ENCODE measurements at regions not wholly inside any gene's neighbourhood (a gene's known extent, or its start where the extent isn't known, plus 50 kb on each side); places are given as distances from the start of the nearest gene placed in this dataset.

DNA sequence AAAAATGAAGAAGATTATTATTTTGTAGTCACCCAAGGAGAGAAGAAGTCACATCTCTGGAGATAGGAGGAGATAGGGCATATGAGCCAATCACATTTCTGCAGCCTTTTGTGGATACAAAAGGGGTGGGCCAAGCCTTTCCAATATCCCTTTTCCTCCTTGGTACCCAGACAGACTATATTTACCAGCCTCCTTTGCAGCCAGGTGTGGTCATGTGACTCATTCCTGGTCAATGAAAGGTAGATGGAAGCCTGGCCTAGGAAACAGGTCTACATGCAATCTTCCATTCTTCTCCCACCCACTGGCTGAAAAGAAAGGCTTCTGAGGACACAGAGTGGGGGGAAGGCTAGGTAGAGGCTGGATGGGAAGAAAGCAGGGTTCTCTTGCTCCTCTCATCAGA lies 58.1 kb upstream of the ERG start:
- Mint-ChIP-seq H3K36me3 (no peaks in the 10 kb centered on the region), H3K27me3 (peaks cover 9% of the 10 kb centered on the region), H3K4me3 (no peak overlapping the region), H3K4me1 (no peaks in the 10 kb centered on the region), H3K27ac (no peak overlapping the region), H3K9me3 (ENCODE audit: low read depth) (no peaks in the 10 kb centered on the region)
- CTCF ChIA-PET: no interaction called here
- DNase-seq (no peak), ATAC-seq (no peak)

DNA sequence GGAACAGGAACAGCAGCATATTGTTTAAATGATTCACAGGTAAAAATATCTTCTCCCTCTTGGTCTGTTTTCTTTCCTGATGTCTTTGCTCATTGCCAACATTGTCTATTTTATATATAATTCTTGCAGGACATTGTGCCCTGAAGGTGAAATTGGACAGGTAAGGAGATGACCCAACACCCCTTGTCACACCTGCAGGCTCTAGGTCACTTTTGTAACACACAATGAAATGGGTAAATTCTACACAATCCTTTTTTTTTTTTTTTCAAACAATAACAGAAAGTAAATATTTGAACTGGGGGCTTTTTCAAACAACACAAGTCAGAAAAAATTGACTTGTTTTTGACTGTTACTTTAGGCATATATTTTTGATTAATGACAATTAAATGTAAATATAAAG lies 62.9 kb upstream of the ERG start:
- ATAC-seq (no peak), DNase-seq (no peak)
- H3K9me3 Mint-ChIP-seq (ENCODE audit: low read depth): no peaks in the 10 kb centered on the region
- H3K27ac Mint-ChIP-seq: no peak overlapping the region
- H3K27me3 Mint-ChIP-seq: peaks cover 3% of the 10 kb centered on the region
- no peaks in the 10 kb centered on the region for H3K4me1 Mint-ChIP-seq
- CTCF ChIA-PET: no interaction called here
- no peaks in the 10 kb centered on the region for H3K36me3 Mint-ChIP-seq
- H3K4me3 Mint-ChIP-seq: no peak overlapping the region

DNA sequence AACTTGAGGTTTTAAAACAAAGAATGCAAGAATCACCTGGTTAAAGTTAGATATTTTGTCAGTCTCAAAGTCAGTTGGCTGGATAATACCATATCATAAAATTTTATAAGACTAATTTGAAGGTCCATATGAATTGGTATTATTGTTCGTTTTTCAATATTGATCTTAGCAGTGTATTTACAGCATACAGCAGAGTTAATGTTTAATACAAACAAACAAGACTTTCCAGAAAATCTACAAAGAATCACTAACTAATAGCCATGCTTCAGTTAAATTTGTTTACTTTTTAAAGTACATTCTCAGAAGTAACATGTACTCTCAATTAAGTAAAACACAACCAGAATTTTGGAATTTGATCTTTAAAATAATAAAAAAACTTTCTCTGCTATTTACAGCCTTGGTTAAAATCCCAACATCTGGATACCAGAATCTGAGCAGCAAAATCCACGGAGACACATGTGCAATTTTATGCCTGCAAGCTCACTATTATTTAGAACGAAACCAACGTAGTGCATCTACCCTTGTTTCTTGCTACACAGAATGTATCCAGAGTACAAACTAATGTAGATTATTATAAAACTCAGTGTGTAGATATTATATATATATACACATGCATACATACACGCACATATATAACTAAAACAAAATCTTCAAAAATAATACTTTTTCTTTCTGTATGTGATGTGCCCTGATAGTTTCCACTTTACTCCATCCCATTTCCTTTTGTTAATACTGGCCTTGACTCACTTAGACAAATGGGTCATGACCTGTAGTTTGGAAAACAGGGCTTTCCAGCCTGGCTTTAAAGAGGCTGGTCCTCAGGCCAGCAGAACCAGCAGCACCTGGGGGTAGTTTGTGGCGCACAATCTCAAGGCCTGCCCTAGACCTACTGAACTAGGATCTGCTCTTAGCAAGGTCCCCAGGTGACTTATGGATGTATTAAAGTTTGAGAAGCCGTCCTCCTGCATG lies 63.6 kb upstream of the ERG start:
- Mint-ChIP-seq H3K27me3 (peaks cover 3% of the 10 kb centered on the region), H3K36me3 (no peaks in the 10 kb centered on the region), H3K9me3 (ENCODE audit: low read depth) (no peaks in the 10 kb centered on the region), H3K4me1 (no peaks in the 10 kb centered on the region), H3K4me3 (no peak overlapping the region), H3K27ac (no peak overlapping the region)
- DNase-seq: no peak
- ATAC-seq: no peak
- CTCF ChIA-PET: no interaction called here

DNA sequence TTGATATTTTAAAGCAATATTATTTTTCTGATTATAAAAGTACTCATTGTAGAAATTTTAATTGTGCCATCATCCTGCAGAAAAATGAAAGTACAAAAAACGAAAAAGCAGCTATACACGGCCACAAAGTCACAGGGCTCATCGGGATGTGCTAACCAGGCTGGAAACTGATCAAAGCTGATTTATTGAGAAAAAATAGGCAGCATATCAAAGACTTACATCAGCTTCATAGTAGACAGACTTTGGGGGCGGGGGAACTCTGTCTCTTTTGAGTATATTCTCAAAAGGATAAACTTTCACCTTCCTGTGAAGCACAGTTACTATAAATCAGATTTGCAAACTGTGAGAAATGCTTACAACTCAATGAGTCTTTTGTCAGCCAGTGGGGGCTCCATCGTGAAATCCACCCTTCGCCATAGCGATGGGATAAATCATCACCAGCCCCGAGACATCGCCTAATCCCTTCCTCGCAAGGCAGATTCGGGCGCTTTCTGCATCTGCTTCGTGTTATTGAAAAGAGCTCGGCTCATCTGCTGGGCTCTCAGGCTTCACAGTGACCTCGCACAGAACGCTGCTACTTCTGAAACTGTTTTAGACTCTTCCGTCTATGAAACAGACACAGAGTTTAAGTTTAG lies 69.2 kb upstream of the ERG start:
- DNase-seq (no peak), ATAC-seq (no peak)
- Mint-ChIP-seq H3K36me3 (no peaks in the 10 kb centered on the region), H3K9me3 (ENCODE audit: low read depth) (no peaks in the 10 kb centered on the region), H3K27ac (no peak overlapping the region), H3K4me3 (no peak overlapping the region), H3K4me1 (no peaks in the 10 kb centered on the region), H3K27me3 (no peaks in the 10 kb centered on the region)
- CTCF ChIA-PET: no interaction called here

DNA sequence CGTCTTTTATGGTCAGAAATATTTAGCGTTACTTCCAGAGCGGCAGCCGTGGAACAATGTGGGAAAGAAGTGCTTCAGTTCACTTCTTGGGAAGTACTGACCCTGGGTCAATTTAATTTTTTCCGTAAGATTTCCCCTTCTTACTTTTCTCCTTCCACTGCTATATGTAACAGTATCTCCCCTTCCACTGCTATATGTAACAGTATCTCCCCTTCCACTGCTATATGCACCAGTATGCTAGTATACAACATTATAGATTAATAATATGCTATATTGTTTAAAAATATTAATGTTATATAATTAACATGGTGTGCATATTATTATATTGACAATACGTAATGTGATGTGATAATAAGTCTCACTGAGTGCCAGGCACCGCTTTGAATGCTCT lies 69.7 kb upstream of the ERG start:
- no peak overlapping the region for H3K27ac Mint-ChIP-seq
- DNase-seq: no peak
- no peaks in the 10 kb centered on the region for H3K4me1 Mint-ChIP-seq
- no peaks in the 10 kb centered on the region for H3K36me3 Mint-ChIP-seq
- ATAC-seq: no peak
- H3K9me3 Mint-ChIP-seq (ENCODE audit: low read depth): no peaks in the 10 kb centered on the region
- no peak overlapping the region for H3K4me3 Mint-ChIP-seq
- H3K27me3 Mint-ChIP-seq: no peaks in the 10 kb centered on the region
- CTCF ChIA-PET: no interaction called here

DNA sequence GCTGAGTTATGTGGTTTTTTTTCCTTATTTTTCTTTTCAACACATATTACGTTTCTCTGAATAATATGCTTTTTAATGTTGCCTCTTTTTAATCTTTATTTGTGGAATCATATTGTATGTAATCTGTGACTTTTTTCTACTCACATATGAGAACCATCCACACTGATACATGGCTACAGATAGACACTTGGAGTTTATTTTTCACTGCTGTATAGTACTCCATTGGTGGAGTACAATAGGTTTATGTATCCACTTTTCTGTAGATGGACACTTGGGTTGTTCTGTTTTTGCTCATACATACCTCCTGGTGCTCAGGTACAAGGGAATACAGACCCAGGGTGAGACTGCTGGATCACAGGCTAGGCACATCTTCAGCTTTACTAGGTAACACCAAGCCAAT lies 71.5 kb upstream of the ERG start:
- Mint-ChIP-seq H3K36me3 (no peaks in the 10 kb centered on the region), H3K9me3 (ENCODE audit: low read depth) (no peaks in the 10 kb centered on the region), H3K27me3 (no peaks in the 10 kb centered on the region), H3K27ac (no peak overlapping the region), H3K4me1 (no peaks in the 10 kb centered on the region), H3K4me3 (no peak overlapping the region)
- CTCF ChIA-PET: no interaction called here
- no peak for ATAC-seq
- no peak for DNase-seq

DNA sequence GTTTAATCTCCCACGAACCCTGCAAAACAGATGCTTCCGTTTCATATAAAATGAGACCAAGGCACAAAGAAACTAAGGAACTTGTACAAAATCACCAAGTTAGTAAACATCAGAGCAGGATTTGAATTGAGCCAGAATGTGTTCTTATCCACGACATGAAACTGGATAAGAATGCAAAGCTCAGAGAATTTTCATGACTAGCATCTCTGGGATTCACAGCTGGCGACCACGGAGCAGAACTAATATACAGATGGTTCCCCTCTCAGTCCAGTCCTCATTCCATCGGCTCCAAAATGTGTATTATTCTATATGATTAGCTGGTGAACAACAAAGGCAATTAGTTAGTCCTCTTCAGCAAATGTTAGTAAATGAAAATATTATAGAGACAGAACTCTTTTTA lies 72.3 kb upstream of the ERG start:
- Mint-ChIP-seq H3K4me1 (no peaks in the 10 kb centered on the region), H3K27me3 (no peaks in the 10 kb centered on the region), H3K4me3 (no peak overlapping the region), H3K36me3 (no peaks in the 10 kb centered on the region), H3K27ac (no peak overlapping the region), H3K9me3 (ENCODE audit: low read depth) (no peaks in the 10 kb centered on the region)
- CTCF ChIA-PET: no interaction called here
- ATAC-seq: no peak
- DNase-seq: no peak

DNA sequence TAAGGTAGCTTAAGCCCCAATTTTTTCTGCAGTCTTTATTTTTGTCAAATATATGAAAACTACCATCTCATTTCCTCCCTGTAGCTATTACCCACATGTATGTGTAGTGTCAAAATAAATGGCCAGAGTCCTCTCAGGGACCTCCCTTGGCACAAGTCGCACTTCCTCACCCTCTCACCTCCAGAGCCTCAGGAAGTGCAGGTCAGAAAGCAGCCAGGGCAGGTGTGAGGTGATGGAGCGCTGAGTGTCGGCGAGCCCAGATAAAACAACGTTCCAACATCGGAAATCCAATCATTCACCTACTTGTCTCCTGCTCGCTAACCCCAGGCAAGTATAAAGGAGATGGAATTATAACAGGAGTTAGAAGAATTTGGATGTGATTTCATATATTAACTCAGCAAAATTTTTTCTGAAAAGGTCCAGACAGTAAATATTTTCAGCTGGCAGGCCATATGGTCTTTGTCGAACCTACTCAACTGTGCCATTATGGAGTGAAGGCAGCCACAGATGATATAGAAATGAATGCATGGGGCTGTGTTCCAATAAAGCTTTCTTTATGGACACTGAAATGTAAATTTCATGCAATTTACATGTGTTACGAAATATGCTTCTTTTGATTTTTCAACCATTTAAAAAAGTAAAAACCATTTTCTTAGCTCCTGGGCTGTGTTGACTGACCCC lies 76.8 kb upstream of the ERG start:
- H3K4me3 Mint-ChIP-seq: no peak overlapping the region
- no peaks in the 10 kb centered on the region for H3K9me3 Mint-ChIP-seq (ENCODE audit: low read depth)
- no peak overlapping the region for H3K27ac Mint-ChIP-seq
- no peak for ATAC-seq
- CTCF ChIA-PET: no interaction called here
- no peak for DNase-seq
- no peaks in the 10 kb centered on the region for H3K36me3 Mint-ChIP-seq
- no peaks in the 10 kb centered on the region for H3K4me1 Mint-ChIP-seq
- no peaks in the 10 kb centered on the region for H3K27me3 Mint-ChIP-seq

DNA sequence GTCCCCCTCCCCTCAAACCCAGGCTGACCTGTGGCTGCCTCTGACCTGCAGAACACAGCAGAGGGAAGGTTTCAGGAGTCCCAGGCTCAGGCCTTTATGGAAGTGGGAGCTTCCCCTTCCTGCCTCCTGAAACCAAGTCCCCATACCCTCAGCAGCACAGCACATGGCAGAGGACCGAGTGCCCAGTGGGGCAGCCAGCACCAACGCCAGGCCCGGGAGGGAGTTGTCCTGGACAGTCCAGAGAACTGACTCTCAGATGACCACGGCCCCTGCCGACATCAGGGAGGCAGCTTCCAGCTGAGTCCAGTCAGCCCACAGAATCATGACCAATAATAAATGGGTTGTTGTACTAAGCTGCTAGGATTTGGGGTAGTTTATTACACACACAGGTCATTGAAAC lies 79.6 kb upstream of the ERG start:
- Mint-ChIP-seq H3K27me3 (no peaks in the 10 kb centered on the region), H3K4me1 (no peaks in the 10 kb centered on the region)
- CTCF ChIA-PET: no interaction called here

DNA sequence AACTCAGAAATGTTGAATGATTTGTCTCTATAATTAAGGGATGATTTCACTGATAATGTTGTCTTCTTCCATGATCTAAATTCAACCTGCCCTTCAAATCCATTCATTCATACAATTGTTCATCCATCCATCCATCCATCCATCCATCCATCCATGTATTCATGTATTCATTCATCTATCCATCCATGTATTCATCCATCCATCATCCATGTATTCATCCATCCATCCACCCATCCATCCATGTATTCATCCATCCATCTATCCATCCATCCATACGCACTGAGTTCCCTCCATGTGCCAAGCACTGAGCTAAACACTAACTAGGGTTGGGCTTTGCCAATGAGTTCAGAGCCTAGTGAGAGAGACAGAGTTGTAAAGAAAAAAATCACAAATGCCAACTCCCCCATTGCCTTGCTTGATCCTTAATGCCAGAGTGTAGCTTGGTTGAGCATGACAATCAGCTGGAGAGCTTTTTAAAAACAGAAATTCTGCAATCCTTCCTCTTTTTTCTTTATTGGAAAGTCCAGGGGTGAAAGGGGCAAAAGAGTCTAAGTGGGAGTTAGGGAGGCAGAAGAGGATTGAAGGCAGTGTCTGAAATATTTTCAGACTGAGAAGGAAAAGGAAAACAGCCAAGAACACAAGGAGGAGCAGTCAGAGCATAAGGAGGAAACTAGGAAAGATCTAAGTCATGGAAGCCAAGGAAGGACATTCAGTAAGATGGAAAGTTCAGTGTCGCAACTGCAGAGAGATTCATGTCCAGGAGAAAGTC lies 92.4 kb upstream of the ERG start:
- H3K27ac Mint-ChIP-seq: no peak overlapping the region
- CTCF ChIA-PET: no interaction called here
- ATAC-seq: no peak

More for the DNA sequence above, 79.6 kb upstream of the ERG start:
- DNase-seq (no peak), ATAC-seq (no peak)
- Mint-ChIP-seq H3K9me3 (ENCODE audit: low read depth) (no peaks in the 10 kb centered on the region), H3K36me3 (no peaks in the 10 kb centered on the region), H3K4me3 (no peak overlapping the region), H3K27ac (no peak overlapping the region)

DNA sequence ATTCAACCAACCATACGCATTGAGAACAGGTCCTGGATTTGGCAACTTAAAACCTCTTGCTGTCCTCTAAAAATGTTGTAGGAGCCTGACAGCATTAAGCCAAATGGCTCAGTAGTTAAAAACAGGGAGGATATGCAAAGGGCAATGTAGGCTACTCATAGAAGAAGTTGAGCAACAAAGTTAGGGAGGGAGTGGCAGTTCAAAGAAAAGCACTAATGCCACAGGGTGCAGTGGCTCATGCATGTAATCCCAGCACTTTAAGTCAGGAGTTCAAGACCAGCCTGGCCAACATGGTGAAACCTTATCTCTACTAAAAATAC lies 92.9 kb upstream of the ERG start:
- no peaks in the 10 kb centered on the region for H3K36me3 Mint-ChIP-seq
- H3K27me3 Mint-ChIP-seq: no peaks in the 10 kb centered on the region
- ATAC-seq (no peak), DNase-seq (no peak)
- CTCF ChIA-PET: no interaction called here
- H3K27ac Mint-ChIP-seq: no peak overlapping the region
- no peaks in the 10 kb centered on the region for H3K9me3 Mint-ChIP-seq (ENCODE audit: low read depth)
- no peaks in the 10 kb centered on the region for H3K4me1 Mint-ChIP-seq
- H3K4me3 Mint-ChIP-seq: no peak overlapping the region

More for the DNA sequence above, 92.4 kb upstream of the ERG start:
- Mint-ChIP-seq H3K27me3 (no peaks in the 10 kb centered on the region), H3K36me3 (no peaks in the 10 kb centered on the region), H3K4me3 (no peak overlapping the region), H3K9me3 (ENCODE audit: low read depth) (no peaks in the 10 kb centered on the region), H3K4me1 (no peaks in the 10 kb centered on the region)
- DNase-seq: no peak

DNA sequence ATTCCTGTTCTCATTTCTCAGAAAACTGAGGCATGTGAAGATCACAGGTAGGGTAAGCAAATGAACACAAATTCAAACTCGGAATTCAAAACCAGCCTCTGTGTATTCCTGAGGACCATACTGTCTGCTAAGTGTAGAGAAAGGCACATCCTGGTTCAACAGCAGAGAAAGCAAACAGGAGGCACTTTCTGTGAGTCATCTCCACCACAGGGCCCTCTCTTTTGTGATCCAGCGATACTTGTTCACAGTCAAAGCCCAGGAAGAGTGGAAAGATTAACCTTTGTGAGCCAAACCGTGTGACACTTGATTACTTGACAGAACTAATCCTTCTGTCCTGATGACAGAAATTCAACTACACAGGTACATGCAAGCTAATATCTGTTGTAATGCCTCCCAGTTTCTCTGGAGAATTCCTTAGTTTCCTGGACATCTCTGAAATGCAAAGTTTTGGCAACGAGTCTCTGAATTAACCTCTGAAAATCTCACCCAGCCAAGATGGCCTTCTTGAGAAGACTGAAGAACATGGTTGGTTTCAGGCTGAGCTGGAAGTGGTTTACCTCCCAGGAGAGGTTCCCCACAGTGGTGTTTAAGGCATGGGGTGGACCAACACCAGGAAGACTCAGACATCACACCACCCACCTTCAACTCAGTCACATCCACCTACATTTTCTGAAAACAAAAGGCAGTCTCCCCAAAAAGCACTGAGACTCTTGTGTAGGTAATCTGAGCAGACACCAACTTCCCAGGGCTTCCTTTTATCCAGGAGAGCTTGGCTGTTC lies 98.2 kb upstream of the ERG start:
- Mint-ChIP-seq H3K4me3 (no peak overlapping the region), H3K9me3 (ENCODE audit: low read depth) (no peaks in the 10 kb centered on the region), H3K36me3 (no peaks in the 10 kb centered on the region), H3K4me1 (no peaks in the 10 kb centered on the region), H3K27me3 (no peaks in the 10 kb centered on the region), H3K27ac (no peak overlapping the region)
- DNase-seq (no peak), ATAC-seq (no peak)
- CTCF ChIA-PET: no interaction called here

DNA sequence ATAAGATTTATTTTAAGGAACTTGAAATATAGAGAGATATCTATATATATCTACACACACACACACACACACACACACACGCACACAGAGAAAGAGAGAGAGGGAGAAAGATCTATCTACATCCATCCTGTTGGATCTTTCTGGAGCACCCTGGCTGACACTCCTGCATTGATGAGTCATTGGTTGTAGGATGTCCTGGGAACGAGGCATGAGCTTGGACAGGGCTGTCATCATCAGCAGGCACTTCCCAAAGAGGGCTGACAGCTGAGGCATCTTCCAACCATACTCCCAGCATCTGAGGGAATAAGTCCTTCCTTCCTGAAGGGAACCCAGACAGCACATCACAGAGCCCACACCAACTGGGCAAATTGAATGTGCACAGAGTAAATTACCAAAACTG lies 99.1 kb upstream of the ERG start:
- CTCF ChIA-PET: no interaction called here
- no peak overlapping the region for H3K4me3 Mint-ChIP-seq
- H3K9me3 Mint-ChIP-seq (ENCODE audit: low read depth): no peaks in the 10 kb centered on the region
- H3K36me3 Mint-ChIP-seq: no peaks in the 10 kb centered on the region
- no peak overlapping the region for H3K27ac Mint-ChIP-seq
- H3K4me1 Mint-ChIP-seq: no peaks in the 10 kb centered on the region
- ATAC-seq: no peak
- DNase-seq: no peak
- H3K27me3 Mint-ChIP-seq: no peaks in the 10 kb centered on the region

Measured in activated CD8-positive, alpha-beta memory T cell treated with anti-CD3 and anti-CD28 coated beads, Interleukin-2, amount 10 ng/mL, durations not matched to agents 7 days and 5 days (primary cell).